ENCODE measurements at regions not wholly inside any gene's neighbourhood (a gene's known extent, or its start where the extent isn't known, plus 50 kb on each side); places are given as distances from the start of the nearest gene placed in this dataset.
A peak's percentile ranks its signal among the peaks of the same experiment; 100 is the strongest.

DNA sequence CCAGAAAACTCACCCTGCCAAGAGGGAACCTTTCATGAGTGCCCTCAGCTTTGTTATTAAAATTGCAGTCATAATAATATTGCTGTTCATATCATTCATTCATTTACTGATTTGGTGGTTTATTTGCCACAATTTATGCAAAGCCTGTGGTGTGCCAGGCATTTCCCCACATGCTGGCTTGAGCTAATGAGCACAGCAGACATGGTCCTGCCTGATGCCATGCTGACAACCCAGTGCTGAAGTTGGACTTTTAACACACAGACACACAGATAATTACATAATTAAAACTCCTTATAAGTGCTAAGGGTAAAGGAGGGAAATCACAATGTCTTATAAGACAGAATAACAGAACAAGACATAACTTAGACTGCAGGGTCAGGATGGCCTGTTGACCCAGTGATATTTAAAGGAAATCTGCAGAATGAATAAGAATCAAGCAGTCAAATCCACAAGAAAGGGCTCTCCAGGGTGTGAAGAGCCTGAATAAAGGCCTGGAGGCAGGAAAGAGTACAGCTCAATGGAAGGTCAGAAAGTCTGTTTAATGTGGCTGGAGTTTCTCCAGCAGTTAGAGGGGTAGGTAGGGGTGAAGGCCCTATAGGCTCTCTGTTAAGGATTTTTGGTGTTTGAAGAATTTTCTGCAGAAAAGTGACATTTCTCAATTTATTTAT is 196.9 kb upstream of the CDH11 start:
- ATAC-seq (peak; percentile 97), DNase-seq (ENCODE audit: low spot score) (no peak)
- peak overlapping the region; percentile 82 for H3K27ac Mint-ChIP-seq
- peaks cover 29% of the 10 kb centered on the region for H3K27me3 Mint-ChIP-seq (ENCODE audit: low read depth)
- TF ChIP-seq, protein P1, sequence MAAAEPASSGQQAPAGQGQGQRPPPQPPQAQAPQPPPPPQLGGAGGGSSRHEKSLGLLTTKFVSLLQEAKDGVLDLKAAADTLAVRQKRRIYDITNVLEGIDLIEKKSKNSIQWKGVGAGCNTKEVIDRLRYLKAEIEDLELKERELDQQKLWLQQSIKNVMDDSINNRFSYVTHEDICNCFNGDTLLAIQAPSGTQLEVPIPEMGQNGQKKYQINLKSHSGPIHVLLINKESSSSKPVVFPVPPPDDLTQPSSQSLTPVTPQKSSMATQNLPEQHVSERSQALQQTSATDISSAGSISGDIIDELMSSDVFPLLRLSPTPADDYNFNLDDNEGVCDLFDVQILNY (CRISPR knock-in tag; IDR thresholded peaks at IDR 0.05): no peak
- TF ChIP-seq NR3C1 (CRISPR knock-in tag; conservative IDR thresholded peaks at IDR 0.05; ENCODE audit: low read depth) (no peak), ZNF671 (CRISPR knock-in tag; IDR thresholded peaks at IDR 0.05) (no peak), HMGA2 (CRISPR knock-in tag; IDR thresholded peaks at IDR 0.05) (no peak), ESRRA (CRISPR knock-in tag; IDR thresholded peaks at IDR 0.05; ENCODE audit: borderline replicate concordance) (no peak), FOXK1 (CRISPR knock-in tag; IDR thresholded peaks at IDR 0.05) (no peak), CBFB (CRISPR knock-in tag; IDR thresholded peaks at IDR 0.05; ENCODE audit: low read depth) (no peak), ZNF425 (CRISPR knock-in tag; conservative IDR thresholded peaks at IDR 0.05) (no peak), SP1 (CRISPR knock-in tag; conservative IDR thresholded peaks at IDR 0.05) (no peak), FOXJ3 (CRISPR knock-in tag; IDR thresholded peaks at IDR 0.05; ENCODE audit: borderline replicate concordance) (no peak), NFE2L1 (CRISPR knock-in tag; IDR thresholded peaks at IDR 0.05) (no peak), CTCF (IDR thresholded peaks at IDR 0.05) (no peak), NR1H2 (CRISPR knock-in tag; IDR thresholded peaks at IDR 0.05) (no peak)
- TF ChIP-seq, protein P2, sequence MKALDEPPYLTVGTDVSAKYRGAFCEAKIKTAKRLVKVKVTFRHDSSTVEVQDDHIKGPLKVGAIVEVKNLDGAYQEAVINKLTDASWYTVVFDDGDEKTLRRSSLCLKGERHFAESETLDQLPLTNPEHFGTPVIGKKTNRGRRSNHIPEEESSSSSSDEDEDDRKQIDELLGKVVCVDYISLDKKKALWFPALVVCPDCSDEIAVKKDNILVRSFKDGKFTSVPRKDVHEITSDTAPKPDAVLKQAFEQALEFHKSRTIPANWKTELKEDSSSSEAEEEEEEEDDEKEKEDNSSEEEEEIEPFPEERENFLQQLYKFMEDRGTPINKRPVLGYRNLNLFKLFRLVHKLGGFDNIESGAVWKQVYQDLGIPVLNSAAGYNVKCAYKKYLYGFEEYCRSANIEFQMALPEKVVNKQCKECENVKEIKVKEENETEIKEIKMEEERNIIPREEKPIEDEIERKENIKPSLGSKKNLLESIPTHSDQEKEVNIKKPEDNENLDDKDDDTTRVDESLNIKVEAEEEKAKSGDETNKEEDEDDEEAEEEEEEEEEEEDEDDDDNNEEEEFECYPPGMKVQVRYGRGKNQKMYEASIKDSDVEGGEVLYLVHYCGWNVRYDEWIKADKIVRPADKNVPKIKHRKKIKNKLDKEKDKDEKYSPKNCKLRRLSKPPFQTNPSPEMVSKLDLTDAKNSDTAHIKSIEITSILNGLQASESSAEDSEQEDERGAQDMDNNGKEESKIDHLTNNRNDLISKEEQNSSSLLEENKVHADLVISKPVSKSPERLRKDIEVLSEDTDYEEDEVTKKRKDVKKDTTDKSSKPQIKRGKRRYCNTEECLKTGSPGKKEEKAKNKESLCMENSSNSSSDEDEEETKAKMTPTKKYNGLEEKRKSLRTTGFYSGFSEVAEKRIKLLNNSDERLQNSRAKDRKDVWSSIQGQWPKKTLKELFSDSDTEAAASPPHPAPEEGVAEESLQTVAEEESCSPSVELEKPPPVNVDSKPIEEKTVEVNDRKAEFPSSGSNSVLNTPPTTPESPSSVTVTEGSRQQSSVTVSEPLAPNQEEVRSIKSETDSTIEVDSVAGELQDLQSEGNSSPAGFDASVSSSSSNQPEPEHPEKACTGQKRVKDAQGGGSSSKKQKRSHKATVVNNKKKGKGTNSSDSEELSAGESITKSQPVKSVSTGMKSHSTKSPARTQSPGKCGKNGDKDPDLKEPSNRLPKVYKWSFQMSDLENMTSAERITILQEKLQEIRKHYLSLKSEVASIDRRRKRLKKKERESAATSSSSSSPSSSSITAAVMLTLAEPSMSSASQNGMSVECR (CRISPR knock-in tag; IDR thresholded peaks at IDR 0.05; ENCODE audit: borderline replicate concordance): no peak
- TF ChIP-seq, protein P3, sequence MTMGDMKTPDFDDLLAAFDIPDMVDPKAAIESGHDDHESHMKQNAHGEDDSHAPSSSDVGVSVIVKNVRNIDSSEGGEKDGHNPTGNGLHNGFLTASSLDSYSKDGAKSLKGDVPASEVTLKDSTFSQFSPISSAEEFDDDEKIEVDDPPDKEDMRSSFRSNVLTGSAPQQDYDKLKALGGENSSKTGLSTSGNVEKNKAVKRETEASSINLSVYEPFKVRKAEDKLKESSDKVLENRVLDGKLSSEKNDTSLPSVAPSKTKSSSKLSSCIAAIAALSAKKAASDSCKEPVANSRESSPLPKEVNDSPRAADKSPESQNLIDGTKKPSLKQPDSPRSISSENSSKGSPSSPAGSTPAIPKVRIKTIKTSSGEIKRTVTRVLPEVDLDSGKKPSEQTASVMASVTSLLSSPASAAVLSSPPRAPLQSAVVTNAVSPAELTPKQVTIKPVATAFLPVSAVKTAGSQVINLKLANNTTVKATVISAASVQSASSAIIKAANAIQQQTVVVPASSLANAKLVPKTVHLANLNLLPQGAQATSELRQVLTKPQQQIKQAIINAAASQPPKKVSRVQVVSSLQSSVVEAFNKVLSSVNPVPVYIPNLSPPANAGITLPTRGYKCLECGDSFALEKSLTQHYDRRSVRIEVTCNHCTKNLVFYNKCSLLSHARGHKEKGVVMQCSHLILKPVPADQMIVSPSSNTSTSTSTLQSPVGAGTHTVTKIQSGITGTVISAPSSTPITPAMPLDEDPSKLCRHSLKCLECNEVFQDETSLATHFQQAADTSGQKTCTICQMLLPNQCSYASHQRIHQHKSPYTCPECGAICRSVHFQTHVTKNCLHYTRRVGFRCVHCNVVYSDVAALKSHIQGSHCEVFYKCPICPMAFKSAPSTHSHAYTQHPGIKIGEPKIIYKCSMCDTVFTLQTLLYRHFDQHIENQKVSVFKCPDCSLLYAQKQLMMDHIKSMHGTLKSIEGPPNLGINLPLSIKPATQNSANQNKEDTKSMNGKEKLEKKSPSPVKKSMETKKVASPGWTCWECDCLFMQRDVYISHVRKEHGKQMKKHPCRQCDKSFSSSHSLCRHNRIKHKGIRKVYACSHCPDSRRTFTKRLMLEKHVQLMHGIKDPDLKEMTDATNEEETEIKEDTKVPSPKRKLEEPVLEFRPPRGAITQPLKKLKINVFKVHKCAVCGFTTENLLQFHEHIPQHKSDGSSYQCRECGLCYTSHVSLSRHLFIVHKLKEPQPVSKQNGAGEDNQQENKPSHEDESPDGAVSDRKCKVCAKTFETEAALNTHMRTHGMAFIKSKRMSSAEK (CRISPR knock-in tag; IDR thresholded peaks at IDR 0.05; ENCODE audit: borderline replicate concordance): no peak
- TF ChIP-seq, protein P4, sequence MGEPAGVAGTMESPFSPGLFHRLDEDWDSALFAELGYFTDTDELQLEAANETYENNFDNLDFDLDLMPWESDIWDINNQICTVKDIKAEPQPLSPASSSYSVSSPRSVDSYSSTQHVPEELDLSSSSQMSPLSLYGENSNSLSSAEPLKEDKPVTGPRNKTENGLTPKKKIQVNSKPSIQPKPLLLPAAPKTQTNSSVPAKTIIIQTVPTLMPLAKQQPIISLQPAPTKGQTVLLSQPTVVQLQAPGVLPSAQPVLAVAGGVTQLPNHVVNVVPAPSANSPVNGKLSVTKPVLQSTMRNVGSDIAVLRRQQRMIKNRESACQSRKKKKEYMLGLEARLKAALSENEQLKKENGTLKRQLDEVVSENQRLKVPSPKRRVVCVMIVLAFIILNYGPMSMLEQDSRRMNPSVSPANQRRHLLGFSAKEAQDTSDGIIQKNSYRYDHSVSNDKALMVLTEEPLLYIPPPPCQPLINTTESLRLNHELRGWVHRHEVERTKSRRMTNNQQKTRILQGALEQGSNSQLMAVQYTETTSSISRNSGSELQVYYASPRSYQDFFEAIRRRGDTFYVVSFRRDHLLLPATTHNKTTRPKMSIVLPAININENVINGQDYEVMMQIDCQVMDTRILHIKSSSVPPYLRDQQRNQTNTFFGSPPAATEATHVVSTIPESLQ (CRISPR knock-in tag; IDR thresholded peaks at IDR 0.05): no peak
- 0 out of 2 replicates have a peak, but pooled peaks cover 4% of the 10 kb centered on the region for H3K36me3 Mint-ChIP-seq
- H3K4me1 Mint-ChIP-seq: peaks cover 44% of the 10 kb centered on the region
- ChIA-PET POLR2A (no interaction called here), CTCF (interaction anchor here (1.2 to 1.9 kb wide), 2 partner anchors 12 to 24 kb away, joined by 3 to 5 read pairs; no protein-coding TSS in a partner anchor)
- no peaks in the 10 kb centered on the region for H3K9me3 Mint-ChIP-seq
- peak overlapping the region; percentile 52 for H3K4me3 Mint-ChIP-seq

All from WTC11 (cell line).